Esophagus muscularis mucosa (tissue), 3 donors: ENCODE measurements at regions not wholly inside any gene's neighbourhood (a gene's known extent, or its start where the extent isn't known, plus 50 kb on each side); places are given as distances from the start of the nearest gene placed in this dataset.

Experiments
- CTCF ChIP-seq, 3 experiments: fragments of 200-600 bp in 2 of 3; fragments of 450-650 bp in 1 of 3; sonication (generic) in 2 of 3; IDR thresholded peaks; one replicate each; pipeline ENCODE4 v1.5.1; 2017 to 2019; ENCODE audit warnings: antibody characterized with exemption in 3 of 3, mild to moderate bottlenecking in 2 of 3, moderate library complexity in 1 of 3
- POLR2A ChIP-seq: fragments of 450-650 bp; IDR thresholded peaks from one replicate; pipeline ENCODE4 v1.6.1; 2017; ENCODE audit warnings: antibody characterized with exemption, moderate library complexity, mild to moderate bottlenecking, low read depth

- TF ChIP-seq CTCF (IDR thresholded peaks at IDR 0.05) (no peak), POLR2A (no peak)
Measured at GRCh38 chr1:184260382-184260781, 126.4 kb upstream of the C1orf21 start.
